Large intestine (tissue), 3 donors: ENCODE measurements at regions not wholly inside any gene's neighbourhood (a gene's known extent, or its start where the extent isn't known, plus 50 kb on each side); places are given as distances from the start of the nearest gene placed in this dataset.
"Not testable (repeated sequence)": the region's sequence is repeated elsewhere in the genome, so short reads cannot be mapped to it uniquely, and the experiment has no call there.

Source experiments
- DNase-seq, 2 donors: peaks; one replicate each; pipeline versions ENCODE4 v3.0.0 to v3.0.0-alpha.2; 2013
- H3K27ac ChIP-seq: one replicate; pipeline ENCODE4 v1.5.1; 2013; ENCODE audit warnings: low read length
- H3K27me3 ChIP-seq: 2 replicates; pipeline ENCODE4 v1.6.1; 2013; ENCODE audit warnings: low read length; ENCODE audit not compliant: control insufficient read depth, insufficient read depth
- H3K36me3 ChIP-seq: 2 replicates; pipeline ENCODE4 v1.6.1; 2013; ENCODE audit warnings: low read length; ENCODE audit not compliant: control insufficient read depth, insufficient read depth
- H3K4me1 ChIP-seq: one replicate; pipeline ENCODE4 v1.6.1; 2013; ENCODE audit warnings: low read length; ENCODE audit not compliant: control insufficient read depth, insufficient read depth
- H3K4me3 ChIP-seq: one replicate; pipeline ENCODE4 v1.5.1; 2013; ENCODE audit warnings: low read length
- H3K9me3 ChIP-seq: one replicate; pipeline ENCODE4 v1.6.1; 2013; ENCODE audit warnings: mild to moderate bottlenecking, low read depth, low read length, moderate library complexity; ENCODE audit not compliant: control insufficient read depth
- WGBS: methylation state at CpG from one replicate; pipeline ENCODE4 v1.1.5; 2013; ENCODE audit warnings: low lambda C conversion rate; ENCODE audit not compliant: insufficient coverage; 5-methylcytosine and 5-hydroxymethylcytosine counted together

GRCh38 chr18:49697049-49697448 is 116.3 kb downstream of the ACAA2 start:
- H3K4me3 ChIP-seq: no peak overlapping the region
- no peaks in the 10 kb centered on the region for H3K27me3 ChIP-seq
- no peaks in the 10 kb centered on the region for H3K36me3 ChIP-seq
- no CpG with 5 or more reads among the region's 4 CpGs for WGBS
- H3K9me3 ChIP-seq: no peaks in the 10 kb centered on the region
- peaks cover 5% of the 10 kb centered on the region for H3K4me1 ChIP-seq
- no peak overlapping the region for H3K27ac ChIP-seq
- no peak for DNase-seq

GRCh38 chr18:49694402-49694801 is 118.9 kb downstream of the ACAA2 start:
- H3K9me3 ChIP-seq: no peaks in the 10 kb centered on the region
- H3K27ac ChIP-seq: no peak overlapping the region
- H3K36me3 ChIP-seq: no peaks in the 10 kb centered on the region
- H3K4me3 ChIP-seq: no peak overlapping the region
- H3K27me3 ChIP-seq: no peaks in the 10 kb centered on the region
- H3K4me1 ChIP-seq: peaks cover 18% of the 10 kb centered on the region
- no peak for DNase-seq
- no CpG with 5 or more reads among the region's 1 CpG for WGBS

GRCh38 chr18:49693717-49694005 is 119.7 kb downstream of the ACAA2 start:
- Histone ChIP-seq H3K27me3 (no peaks in the 10 kb centered on the region), H3K9me3 (no peaks in the 10 kb centered on the region), H3K4me1 (peaks cover 26% of the 10 kb centered on the region), H3K27ac (no peak overlapping the region), H3K36me3 (no peaks in the 10 kb centered on the region), H3K4me3 (no peak overlapping the region)
- no CpG with 5 or more reads among the region's 4 CpGs for WGBS
- no peak for DNase-seq

- Histone ChIP-seq H3K27me3 (no peaks in the 10 kb centered on the region), H3K4me1 (peaks cover 27% of the 10 kb centered on the region), H3K27ac (no peak overlapping the region), H3K36me3 (no peaks in the 10 kb centered on the region), H3K4me3 (no peak overlapping the region), H3K9me3 (no peaks in the 10 kb centered on the region)
- no peak for DNase-seq
- WGBS: no CpG with 5 or more reads among the region's 10 CpGs
Measured at GRCh38 chr18:49692906-49693716, 120.2 kb downstream of the ACAA2 start.

- WGBS: 40% methylated on average over 1 of the region's 2 CpGs
- no peak overlapping the region for H3K27ac ChIP-seq
- no peak for DNase-seq
- H3K9me3 ChIP-seq: no peaks in the 10 kb centered on the region
- peaks cover 36% of the 10 kb centered on the region for H3K4me1 ChIP-seq
- no peaks in the 10 kb centered on the region for H3K27me3 ChIP-seq
- no peak overlapping the region for H3K4me3 ChIP-seq
- no peaks in the 10 kb centered on the region for H3K36me3 ChIP-seq
Measured at GRCh38 chr18:49691177-49691608, 122.1 kb downstream of the ACAA2 start.

- H3K4me1 ChIP-seq: peaks cover 45% of the 10 kb centered on the region
- H3K4me3 ChIP-seq: no peak overlapping the region
- H3K9me3 ChIP-seq: no peaks in the 10 kb centered on the region
- no peaks in the 10 kb centered on the region for H3K36me3 ChIP-seq
- no peaks in the 10 kb centered on the region for H3K27me3 ChIP-seq
- no peak overlapping the region for H3K27ac ChIP-seq
- DNase-seq: no peak
- 90% methylated on average over 2 of the region's 3 CpGs for WGBS
Measured at GRCh38 chr18:49690312-49690711, 123.0 kb downstream of the ACAA2 start.

- Histone ChIP-seq H3K36me3 (no peaks in the 10 kb centered on the region), H3K27ac (peak overlapping the region; percentile 72), H3K4me1 (peaks cover 54% of the 10 kb centered on the region), H3K9me3 (no peaks in the 10 kb centered on the region), H3K4me3 (no peak overlapping the region), H3K27me3 (no peaks in the 10 kb centered on the region)
- WGBS: no CpG with 5 or more reads among the region's 6 CpGs
- DNase-seq: peak; percentile 71 to 86
Measured at GRCh38 chr18:49685231-49685942, 123.5 kb downstream of the LIPG start.

GRCh38 chr18:49682803-49683190 is 120.9 kb downstream of the LIPG start:
- Histone ChIP-seq H3K4me1 (peaks cover 53% of the 10 kb centered on the region), H3K27ac (peak overlapping the region; percentile 63)
- WGBS: no CpG with 5 or more reads among the region's 3 CpGs
- H3K4me3 ChIP-seq, H3K9me3 ChIP-seq, H3K36me3 ChIP-seq, DNase-seq, H3K27me3 ChIP-seq: not testable (repeated sequence)

- Histone ChIP-seq H3K4me1 (peaks cover 52% of the 10 kb centered on the region), H3K27ac (peak overlapping the region; percentile 63), H3K27me3 (no peaks in the 10 kb centered on the region), H3K9me3 (no peaks in the 10 kb centered on the region), H3K36me3 (no peaks in the 10 kb centered on the region), H3K4me3 (no peak overlapping the region)
- no CpG with 5 or more reads among the region's 8 CpGs for WGBS
- peak in 1 of 2 donors; percentile 44 for DNase-seq
Measured at GRCh38 chr18:49682173-49682802, 120.4 kb downstream of the LIPG start.

- DNase-seq: no peak
- no peak overlapping the region for H3K27ac ChIP-seq
- 100% methylated on average over 1 of the region's 4 CpGs for WGBS
- peaks cover 47% of the 10 kb centered on the region for H3K4me1 ChIP-seq
- H3K4me3 ChIP-seq: no peak overlapping the region
- no peaks in the 10 kb centered on the region for H3K36me3 ChIP-seq
- no peaks in the 10 kb centered on the region for H3K27me3 ChIP-seq
- no peaks in the 10 kb centered on the region for H3K9me3 ChIP-seq
Measured at GRCh38 chr18:49681387-49681786, 119.5 kb downstream of the LIPG start.
